NCI-H1694 (cell line): ENCODE measurements at regions not wholly inside any gene's neighbourhood (a gene's known extent, or its start where the extent isn't known, plus 50 kb on each side); places are given as distances from the start of the nearest gene placed in this dataset.

Experiments used
- DNase-seq: peaks from one replicate; lab custom pipeline; 2025; lab: John Stamatoyannopoulos, UW

DNA sequence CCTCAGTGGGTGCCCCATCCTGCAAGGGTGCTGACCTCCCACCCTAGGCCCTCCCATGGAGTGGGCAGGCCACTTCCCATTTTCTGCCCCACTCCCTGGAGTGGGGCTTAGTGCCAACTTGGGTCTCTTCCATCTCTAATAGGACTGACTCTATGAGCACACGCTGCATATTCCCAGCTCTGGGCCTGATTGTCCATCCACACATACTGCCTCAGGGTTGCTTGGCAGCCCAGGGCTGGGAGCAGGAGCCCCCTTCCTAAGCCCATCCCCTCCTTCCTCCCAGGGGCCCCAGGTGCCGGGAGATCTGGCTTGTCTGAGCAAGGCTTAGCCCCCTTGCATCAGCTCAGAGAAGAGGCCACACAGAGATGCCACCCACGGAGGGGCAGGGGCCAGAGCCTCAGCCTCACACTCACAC is 55.1 kb downstream of the PJA1 start:
- DNase-seq = no peak

DNA sequence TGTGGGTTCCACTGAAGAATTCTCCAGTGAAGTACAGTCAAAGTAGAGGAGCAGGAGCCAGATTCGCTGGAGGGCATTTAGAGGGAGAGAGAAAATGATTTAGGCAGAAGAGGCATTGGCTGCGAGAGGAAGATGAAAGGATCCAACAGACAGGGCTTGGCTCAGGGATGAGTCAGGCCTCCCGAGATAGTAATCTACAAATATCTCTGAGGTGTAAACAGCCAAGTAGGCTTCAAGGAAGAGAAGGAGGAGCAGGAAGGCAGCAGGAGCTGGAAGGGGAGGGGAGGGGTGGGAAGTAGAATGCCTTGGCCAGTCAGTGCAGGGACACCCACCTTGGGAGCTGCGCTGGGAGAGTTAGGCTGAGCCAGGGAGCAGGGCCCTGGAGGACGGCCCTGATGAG is 55.5 kb downstream of the PJA1 start:
- no peak for DNase-seq

DNA sequence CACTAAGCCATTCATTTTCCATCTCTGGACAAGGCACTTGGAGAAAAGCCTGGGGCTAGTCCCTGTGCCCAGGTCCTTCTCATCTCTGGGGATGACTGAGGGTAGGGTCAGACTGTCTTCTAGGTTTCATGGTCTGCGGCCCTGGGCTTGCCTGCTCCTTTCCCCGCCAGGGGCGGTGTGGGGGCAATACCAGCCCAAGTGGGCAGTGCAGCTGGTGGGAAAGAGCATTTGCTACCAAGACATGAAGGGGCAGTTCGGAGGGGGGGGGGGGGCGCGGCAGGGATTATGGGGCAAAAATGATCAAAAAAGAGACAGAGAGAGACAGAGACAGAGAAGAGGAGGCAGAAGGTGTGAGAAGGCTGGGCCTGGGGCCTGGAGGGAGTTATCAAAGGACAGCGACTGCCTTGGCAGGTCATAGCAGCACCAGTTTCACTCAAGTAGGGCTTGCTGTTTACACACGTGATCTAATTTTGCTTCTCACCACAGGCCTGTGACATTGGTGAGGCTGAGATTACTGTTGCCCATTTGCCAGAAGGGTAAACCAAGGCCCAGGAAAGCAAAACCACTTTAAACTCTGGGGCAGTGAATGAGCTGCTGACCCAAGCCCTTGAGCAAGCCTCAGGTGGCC is 56.1 kb downstream of the PJA1 start:
- no peak for DNase-seq

DNA sequence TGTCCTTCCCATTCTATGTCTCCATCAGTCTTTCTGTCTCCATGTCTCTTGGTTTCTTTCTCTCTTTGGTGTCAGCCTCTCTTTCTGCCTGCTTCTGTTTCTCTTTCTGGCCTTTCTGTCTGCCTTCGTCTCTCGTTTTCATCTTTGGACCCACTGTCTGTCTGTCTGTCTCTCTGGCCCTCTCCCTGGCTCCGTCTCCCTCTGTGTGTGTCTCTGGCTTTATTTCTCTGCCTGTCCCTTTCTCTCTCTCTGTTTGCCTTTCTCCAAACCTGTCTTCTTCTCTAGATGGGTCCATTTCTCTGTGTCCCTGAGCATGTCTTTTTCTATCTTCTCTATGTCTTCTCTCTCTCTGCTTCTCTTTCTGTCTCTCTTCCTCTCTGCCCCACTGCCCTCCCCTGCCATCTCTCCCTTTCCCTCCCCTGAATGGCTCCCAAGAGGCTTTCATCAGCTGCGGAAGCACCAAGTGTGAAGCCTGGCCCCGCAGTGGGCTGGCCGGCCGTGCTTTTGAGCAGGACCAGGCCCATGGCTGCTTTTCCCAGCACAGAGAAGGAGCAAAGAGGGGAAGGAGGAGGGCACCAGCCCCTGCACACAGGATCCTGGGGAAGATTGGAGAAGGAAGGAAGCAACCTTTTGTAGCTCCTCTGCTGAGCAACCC is 57.4 kb downstream of the PJA1 start:
- DNase-seq = no peak

DNA sequence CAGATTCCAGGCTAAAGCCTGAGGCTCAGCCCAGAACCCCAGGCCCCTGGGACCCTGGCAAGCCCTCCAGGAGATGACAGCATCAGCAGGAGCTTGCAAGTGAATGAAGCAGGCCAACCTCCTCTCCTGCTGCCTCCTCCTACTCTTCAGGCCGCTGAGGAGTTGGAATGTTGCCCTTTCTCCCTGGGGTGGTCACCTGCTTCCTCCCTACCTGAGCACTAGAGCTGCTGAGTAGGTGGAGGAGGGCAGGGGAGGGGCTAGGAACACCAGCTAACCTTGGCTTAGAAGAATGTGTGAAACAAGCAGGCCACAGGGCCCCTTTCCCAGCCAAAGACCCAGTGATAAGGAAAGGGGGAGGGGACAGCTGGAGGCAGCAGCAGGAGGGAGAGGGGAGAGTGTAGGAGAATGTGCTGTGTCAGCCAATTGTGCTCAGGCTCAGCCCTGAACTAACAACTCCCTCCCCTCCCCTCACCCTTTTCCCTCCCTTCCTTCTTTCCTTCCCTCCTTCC is 58.0 kb downstream of the PJA1 start:
- no peak for DNase-seq

DNA sequence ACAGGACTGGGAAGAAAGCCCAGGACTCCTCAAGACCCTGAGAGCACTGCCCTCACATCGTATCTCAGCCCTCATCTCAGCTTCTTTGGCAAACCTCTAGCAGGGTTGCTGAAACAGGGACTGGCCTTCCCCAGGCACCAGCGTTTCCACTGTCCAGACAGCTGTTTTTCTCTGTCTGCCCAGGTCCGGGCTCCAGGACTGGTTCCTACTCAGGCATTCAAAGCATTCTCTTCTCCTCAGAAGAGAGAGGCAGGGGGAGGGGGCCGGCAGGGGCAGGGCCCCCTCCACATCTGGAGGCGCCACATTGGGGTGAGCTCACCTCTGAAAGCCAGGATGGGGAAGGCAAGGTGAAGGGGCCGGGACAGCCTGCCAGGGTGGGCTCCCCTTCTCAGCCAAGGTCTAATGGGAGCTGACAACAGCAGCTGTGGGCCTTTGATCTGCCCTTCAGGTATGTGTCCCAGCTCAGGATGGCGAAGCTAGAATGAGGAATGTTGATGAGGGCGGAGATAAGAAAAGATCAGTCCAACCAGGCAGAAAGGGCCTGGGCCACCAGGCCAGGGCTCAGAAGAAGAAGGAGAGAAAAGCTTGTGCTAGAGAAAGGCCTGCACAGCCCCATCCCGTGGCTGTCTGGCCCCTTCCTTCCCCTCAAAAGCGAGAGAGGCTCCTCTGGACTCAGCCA is 60.4 kb downstream of the PJA1 start:
- no peak for DNase-seq

DNA sequence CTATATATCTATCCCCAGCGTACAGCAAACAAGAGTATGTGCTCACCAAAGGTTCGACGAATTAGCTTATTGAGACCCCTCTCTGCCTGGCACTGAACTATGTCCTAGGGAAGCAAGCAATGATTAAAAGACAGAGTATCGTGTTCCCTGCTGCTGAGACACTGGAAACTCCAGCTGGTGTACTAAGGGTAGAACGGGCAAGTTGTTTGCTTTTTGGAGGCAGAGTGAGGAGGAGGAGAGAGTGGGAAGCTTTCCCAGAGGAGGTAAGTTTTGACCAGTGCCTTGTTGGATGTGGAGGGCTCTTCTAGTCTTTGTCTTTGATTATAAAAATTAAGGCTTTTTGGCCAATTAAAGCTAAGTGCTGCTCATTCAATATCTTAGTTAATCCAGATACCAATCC is 61.7 kb downstream of the PJA1 start:
- DNase-seq = no peak

DNA sequence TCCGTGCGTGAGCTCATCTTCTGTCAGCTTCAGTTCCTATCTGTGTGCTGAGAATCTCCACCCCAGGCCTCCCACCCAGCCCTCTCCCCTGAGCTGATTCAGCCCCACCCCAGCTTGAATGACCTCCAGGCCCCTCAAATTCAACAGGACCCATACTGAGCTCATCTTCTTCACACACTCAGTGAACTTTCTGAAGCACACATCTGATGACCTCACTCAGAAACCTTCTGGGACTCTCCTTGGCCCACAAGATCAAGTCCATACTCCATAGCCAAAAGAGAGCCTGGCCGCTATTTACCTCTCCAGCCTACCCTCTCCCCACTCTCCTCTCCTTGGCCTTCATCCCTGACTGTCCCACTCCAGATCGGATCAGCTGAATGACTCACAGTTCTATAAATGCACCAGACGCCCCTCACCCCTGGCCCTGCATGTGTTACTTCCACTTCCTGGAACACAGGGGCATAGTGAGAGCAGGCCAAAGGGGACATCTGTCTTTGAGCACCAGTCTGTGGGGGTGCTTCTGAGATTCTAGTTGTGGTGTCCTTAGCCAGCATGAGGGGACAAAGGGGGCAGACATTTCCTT is 62.5 kb downstream of the PJA1 start:
- no peak for DNase-seq

DNA sequence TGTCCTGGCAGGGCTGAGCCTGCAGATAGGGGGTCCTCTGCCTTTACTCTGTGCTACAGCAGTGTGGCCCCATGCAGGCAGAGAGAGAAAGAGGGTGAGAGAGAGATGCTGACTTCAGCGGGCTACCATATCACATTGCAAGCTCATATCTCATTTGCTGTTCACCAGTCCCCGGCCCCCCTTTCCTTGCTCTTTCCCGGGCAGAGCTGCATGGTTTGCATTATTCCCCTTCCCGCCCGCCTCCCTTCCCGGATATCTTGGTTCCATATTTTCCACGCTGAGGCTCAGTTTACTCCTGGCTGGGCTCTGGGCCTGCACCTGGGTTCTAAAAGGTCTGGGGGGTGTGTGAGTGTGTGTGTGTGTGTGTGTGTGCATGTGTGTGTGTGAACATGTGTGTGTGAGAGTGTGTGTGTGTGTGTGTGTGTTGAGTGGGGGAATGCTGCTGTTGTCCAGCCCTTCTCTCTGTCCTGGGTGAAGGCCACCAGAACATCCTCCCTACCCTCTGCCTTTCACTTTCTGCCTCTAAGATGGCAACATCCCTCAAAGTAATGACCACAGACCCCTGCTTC is 63.5 kb downstream of the PJA1 start:
- DNase-seq = no peak

DNA sequence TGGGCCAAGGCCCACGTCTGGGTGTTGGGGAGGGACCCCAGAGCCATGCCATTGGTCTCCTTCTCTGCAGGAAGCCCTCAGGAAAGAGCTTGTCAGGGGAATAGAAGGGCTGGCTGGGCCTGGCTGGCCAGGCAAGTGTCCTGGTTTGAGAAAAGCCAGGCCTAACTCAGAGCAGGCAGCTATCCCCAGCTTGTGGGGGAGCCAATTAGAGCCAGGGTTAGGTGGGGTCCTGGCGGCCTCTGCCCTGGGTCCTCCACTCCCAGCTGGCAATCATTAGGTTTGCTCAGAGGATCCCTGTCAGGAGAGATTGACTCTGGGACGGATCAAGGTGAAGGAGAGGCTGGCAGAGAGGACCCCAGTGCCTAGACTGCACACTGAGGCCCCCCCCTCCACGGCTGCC is 64.8 kb downstream of the PJA1 start:
- DNase-seq = no peak

DNA sequence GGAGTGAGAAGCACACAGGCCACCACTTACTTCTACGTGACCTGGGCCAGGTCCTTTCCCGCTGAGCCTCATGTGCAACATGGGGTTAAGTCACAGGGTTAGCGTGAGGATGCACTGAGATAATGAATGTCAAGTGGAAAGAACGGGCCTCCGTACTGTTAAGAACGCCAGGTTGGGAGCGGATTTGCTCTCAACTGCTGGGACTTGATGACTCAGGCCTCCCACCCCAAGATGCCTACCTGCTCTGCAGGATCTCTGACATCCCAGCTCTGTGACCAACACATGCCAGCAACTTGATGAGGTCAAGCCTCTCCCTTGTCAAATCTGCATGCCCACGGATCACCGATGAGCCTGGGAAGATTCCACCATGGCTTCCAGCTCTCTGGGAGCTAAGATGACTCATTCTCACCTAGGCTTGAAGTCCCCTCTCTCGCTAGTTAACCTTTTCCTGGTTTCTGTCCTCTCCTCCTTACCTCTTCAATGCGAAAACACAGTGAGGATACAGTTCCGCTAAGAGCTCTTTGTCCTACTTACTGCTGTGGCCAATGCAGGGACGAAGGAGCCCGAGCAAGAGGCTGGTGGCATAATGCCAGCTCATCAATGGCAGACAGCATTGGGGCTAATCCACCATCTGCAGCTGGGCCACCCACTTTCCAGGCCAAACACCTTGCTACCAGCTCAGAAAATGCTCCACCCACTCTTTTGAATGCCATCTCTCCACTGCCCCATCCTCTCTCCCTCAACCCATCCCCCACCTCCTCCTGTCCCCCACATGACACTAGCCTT is 67.6 kb downstream of the PJA1 start:
- no peak for DNase-seq

DNA sequence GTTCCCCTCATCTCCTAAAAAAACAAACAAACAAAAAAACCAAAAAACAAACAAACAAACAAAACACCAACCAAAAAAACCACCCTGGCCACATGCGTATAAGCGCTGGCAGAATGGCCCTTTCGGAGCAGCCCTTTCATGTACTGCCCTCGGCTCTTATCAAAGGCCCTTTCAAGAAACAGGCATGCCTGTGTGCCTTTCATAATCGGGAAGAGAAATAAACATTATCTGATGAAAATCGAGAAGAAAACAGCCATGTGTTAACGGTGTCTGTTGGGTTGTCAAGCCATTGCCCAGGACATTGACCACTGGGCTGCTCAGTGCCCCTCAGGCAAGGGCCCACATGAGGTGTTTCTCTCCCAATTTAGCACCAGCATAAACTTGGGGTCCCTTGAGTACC is 68.3 kb downstream of the PJA1 start:
- no peak for DNase-seq

DNA sequence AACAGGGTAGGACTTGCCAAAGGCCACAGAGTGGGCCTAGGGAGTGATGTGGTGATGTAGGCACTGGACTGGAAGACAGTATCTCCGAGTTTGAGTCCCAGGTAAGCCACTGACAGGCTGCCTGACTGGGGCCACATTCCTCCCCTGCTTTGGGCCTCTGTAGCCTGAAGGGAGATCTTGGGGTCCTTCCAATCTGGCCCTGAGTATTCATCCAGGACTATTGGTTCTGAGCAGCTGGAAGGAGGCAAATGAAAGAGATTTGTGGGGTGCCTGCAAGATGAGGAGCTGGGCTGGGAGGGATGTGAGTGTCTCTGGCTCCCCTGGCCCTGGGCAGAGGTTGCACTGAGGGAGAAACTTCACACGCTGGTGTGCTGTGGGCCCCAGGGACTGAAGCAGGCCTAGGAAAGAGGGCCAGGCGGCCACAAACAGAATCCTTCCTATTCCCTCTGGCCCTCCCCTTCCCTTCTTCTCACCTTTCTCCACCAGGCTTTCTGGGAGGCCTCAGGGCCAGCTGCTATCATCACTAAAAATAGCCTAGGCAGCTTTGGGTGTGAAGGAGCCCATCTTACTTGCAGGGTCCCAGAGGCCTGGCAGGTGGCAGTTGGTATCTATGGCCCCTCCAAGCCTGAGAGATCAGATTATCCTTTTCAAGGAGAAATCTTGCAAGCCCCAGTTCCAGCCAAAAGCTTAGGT is 70.1 kb downstream of the PJA1 start:
- no peak for DNase-seq

DNA sequence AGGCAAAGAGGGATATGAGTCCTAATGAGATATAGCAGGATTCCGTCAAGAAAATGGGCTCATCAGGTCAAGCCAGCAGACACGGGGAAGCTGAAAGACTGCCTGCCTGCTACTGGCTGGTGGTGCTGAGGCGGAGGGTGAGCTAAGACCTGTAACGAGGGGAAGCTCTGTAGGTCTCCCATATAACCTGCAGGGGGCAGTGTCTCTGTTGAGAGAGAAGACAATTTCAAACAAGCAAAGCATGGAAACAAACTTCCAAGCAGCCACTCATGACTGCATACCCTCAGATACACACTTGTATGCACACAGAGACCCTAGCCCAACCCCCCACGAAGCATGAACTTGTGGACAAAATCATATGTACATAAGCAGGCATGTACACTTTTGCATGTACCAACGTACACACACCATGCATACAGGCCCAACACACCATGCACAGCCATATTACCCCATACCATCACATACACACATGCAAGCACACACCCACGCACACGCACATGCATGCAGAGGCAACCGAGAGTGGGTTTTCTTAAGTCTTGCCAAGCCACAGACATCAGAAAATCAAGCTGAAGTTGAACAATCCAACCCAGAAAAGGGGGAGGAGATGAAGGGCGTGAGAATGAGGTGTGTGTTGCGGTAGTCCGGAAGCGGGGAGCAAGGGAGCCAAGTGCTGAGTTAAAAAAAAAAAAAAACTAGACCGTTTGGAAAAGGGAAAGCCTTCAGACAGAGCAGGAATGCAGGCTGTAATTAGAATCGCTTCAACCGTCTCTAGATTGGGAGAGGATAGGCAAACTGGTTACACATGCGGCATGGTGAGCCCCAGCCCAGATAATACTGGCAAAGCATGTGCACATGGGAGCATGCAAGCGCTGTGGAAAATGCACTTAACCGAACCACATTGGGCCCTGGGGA is 71.0 kb downstream of the PJA1 start:
- peak; percentile 52 for DNase-seq

DNA sequence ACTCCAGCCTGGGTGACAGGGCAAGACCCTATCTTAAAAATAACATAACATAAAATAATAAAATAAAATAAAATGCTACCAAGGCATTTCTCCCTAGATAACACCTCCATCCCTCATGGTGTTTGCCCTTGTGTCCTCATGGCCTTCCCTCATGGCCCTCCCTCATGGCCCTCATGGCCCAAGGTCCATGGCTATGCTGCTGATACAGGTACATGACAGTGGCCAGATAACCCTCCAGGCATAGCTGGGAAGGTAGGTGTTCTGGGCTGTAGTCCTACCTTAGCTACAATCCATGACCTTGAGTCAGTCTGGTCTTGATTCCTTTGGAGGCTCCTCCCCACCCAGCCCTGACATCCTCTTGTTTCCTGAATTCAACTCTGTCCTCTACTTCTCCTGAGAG is 75.2 kb downstream of the PJA1 start:
- no peak for DNase-seq

DNA sequence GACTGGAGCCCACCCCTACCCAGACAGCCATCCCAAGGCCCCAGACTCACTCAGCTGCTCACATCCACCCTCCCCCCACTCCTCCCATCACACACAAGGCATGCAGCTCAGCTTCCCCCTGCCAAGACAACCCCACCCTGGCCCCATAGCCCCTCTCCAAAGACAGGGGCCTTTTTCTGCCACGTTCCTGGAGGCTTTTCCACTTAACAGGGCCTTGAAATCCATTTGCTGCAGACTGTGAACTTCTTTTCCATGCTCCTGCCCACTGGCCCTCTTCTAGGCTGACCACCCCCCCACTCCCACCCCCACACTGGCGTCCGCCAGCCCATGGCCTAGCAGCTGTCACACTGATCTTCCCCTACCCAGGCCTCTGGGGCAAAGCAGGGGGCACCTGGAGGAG is 76.0 kb downstream of the PJA1 start:
- no peak for DNase-seq

DNA sequence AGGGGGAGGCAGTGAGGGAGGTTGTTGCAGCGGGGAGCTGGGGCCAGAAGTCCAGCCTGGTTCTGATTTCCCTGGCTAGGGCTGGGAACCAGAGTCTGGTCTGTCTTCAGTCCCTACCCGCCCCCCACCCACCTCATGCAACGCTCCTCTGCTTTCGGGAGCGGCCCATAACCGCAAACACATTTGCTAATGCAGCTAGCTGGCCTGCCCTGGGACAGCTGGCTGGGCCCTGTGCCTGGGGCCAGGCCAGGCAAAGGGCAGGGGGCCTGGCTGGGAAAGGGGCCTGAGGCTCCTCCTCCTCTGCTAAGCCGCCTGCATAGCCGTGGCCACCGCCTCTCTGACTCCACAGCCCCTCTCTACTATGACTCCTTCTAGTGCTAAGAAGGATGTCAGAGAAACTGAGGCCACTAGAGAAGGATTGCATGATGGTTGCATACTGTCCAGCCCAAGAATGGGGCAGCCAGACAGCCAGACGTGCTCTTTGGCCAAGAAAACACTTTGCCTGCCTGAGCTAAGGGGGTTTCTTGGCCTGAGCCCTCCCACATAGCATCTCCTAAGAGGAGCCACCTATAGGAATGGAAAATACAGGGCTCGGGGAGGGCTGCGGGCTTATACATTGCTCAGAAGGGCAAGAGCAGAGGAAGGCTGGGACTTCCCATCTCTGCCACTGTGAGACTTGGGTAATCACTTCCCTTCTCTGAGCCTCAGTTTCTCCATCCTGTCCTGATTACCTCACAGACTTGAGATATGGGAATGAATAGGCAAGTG is 76.9 kb downstream of the PJA1 start:
- DNase-seq = no peak

DNA sequence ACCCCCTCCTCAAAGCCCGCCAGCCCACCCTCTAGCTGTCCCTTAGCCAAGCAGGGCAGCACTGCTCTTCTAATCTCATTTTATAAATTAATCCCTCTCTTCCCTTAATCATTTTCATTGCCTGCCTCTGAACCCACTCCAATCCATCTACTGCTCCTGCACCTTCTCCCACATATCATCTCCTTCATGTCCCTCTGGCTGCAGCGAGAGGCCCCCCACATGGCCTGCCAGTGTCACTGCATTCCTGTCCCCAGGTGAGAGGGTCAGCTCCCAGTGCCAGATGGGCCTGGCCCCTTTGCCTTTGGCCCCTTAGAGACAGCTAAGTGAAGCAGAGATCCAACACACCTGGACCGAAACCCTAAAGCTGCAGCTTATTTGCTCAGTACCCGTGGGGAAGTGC is 79.4 kb downstream of the PJA1 start:
- no peak for DNase-seq

DNA sequence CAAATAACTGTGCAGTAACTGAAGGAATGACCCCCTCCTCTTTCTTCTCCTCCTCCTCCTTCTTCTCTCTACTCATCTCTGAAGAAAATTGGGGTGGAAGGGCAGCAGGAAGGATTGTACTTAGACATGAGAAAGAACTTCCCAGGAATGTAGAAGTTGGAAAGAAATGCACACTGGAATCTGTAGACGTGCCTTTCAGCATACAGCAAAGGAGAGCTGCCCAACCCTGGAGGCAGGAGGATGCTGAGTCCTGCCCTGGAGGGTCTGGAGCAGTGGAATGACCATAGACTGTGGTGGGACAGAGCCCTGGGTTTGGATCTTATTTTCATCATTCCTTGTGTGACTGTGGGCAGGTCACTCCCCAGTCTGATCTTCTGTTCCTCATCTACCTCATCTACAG is 80.1 kb downstream of the PJA1 start:
- no peak for DNase-seq
